ENCODE measurements at regions not wholly inside any gene's neighbourhood (a gene's known extent, or its start where the extent isn't known, plus 50 kb on each side); places are given as distances from the start of the nearest gene placed in this dataset.

DNA sequence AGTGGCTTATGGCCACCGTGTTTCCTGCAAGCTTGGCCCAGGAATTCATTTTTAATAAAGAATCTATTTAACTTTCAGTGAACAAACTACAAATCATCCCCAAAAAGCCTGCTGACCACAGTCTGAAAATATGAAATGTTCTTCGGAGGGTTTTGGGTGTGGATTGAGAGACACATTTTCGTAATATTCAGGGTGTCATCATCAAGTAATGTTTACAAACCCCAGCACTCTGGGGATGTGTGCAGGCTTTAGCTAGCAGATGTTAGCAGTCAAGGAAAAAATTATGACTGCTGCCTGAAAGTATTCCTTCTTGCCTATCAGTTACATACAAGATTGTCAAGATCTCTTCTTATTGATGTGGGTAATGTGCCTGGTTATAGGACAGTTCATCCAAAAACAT lies 143.9 kb upstream of the FN1 start:
- no peak for DNase-seq (ENCODE audit: low read depth in 1 of 2, low spot score in 1 of 2)
- in situ Hi-C loops (cut with HindIII; ENCODE audit: low pct_unique_long_range_greater_than_20kb, low sequenced_read_pairs) = no loop called here
- TF ChIP-seq JUND (IDR thresholded peaks at IDR 0.05; ENCODE audit: low read depth) = no peak

DNA sequence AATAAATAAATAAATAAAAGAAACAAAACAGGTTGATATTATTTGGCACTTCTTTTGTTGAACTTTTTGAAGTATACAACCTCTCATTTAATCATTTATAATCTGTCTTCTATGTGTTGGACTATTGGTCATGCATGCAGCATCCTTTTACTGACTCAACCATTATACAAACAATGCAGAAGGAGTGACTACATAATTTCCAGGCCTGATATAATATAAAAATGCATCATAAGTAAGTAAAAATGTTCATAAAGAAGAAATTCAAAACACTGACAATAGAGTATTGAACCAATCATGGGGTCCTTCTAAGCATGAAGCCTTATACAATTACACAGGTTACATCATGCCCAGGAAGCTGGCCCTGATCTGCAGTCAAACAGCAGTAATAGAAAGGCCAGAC lies 141.5 kb upstream of the FN1 start:
- DNase-seq (ENCODE audit: low read depth in 1 of 2, low spot score in 1 of 2) = no peak
- in situ Hi-C loops (cut with HindIII; ENCODE audit: low pct_unique_long_range_greater_than_20kb, low sequenced_read_pairs) = no loop called here
- no peak for TF ChIP-seq JUND (IDR thresholded peaks at IDR 0.05; ENCODE audit: low read depth)

DNA sequence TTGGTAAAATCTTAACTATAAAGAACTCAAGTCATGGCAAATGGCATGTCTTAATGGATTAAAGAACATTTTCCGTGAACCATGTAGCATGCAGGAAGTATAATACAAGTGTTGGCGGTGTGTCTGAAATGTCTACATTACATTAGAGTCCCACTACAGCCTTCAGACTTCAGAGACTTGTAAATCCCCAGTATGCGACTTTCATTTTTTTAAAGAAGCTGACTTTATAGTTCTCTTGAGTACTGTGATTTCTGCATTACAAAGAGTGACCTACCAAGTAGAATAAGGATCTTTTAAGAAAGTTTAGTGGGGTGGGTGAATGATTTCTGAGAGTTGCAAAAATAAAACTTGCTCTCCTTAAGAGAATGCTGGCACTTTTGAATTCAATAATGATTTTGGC lies 140.7 kb upstream of the FN1 start:
- DNase-seq (ENCODE audit: low read depth in 1 of 2, low spot score in 1 of 2) = no peak
- no peak for TF ChIP-seq JUND (IDR thresholded peaks at IDR 0.05; ENCODE audit: low read depth)

DNA sequence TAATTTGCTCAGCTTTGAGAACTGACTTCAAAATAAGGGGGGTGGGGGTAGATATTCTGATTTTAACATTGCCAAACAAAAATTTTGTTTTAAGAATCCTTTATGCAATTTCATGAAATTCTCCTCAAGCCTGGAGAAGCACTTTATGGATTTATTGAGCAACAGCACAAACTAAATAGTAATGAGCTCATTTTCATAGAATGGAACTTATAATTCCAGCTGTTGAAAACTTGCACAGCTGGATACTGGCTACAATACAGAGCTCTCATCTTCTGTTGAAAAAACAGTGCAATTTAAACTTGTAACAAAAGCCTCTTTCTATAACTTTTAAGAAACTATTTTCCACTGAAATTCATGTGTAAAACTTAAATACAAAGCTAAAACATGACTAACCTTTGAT lies 137.6 kb upstream of the FN1 start:
- in situ Hi-C loops (cut with HindIII; ENCODE audit: low pct_unique_long_range_greater_than_20kb, low sequenced_read_pairs) = no loop called here
- TF ChIP-seq JUND (IDR thresholded peaks at IDR 0.05; ENCODE audit: low read depth) = no peak
- DNase-seq (ENCODE audit: low read depth in 1 of 2, low spot score in 1 of 2) = no peak

More for the DNA sequence above, 140.7 kb upstream of the FN1 start:
- in situ Hi-C loops (cut with HindIII; ENCODE audit: low pct_unique_long_range_greater_than_20kb, low sequenced_read_pairs) = no loop called here

GRCh38 chr2:215572341-215572848 lies 136.5 kb upstream of the FN1 start:
- in situ Hi-C loops (cut with HindIII; ENCODE audit: low pct_unique_long_range_greater_than_20kb, low sequenced_read_pairs) = no loop called here
- no peak for TF ChIP-seq JUND (IDR thresholded peaks at IDR 0.05; ENCODE audit: low read depth)
- no peak for DNase-seq (ENCODE audit: low read depth in 1 of 2, low spot score in 1 of 2)

- no peak for DNase-seq (ENCODE audit: low read depth in 1 of 2, low spot score in 1 of 2)
- in situ Hi-C loops (cut with HindIII; ENCODE audit: low pct_unique_long_range_greater_than_20kb, low sequenced_read_pairs) = no loop called here
- TF ChIP-seq JUND (IDR thresholded peaks at IDR 0.05; ENCODE audit: low read depth) = no peak
Measured at GRCh38 chr2:215571689-215572088, 135.8 kb upstream of the FN1 start.

DNA sequence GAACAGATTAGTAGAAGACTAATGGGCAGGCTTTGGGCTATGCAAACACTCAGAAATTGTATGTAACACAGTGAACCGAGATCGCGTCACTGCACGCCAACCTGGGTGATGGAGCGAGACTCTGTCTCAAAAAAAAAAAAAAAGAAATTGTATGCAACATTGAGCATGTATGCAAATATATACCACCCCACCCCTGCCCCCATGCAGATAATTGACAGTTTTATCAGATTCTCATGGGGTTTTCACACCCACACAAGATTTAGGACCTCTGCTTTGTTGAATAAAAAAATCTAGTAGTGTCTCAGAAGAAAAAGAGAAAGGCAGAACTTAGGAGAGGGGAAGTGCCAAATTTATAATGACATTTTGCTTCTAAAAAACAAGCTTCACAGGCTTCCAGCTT lies 131.6 kb upstream of the FN1 start:
- TF ChIP-seq JUND (IDR thresholded peaks at IDR 0.05; ENCODE audit: low read depth) = no peak
- in situ Hi-C loops (cut with HindIII; ENCODE audit: low pct_unique_long_range_greater_than_20kb, low sequenced_read_pairs) = no loop called here
- DNase-seq (ENCODE audit: low read depth in 1 of 2, low spot score in 1 of 2) = no peak

GRCh38 chr2:215565897-215566296 lies 130.0 kb upstream of the FN1 start:
- TF ChIP-seq JUND (IDR thresholded peaks at IDR 0.05; ENCODE audit: low read depth) = no peak
- in situ Hi-C loops (cut with HindIII; ENCODE audit: low pct_unique_long_range_greater_than_20kb, low sequenced_read_pairs) = no loop called here
- no peak for DNase-seq (ENCODE audit: low read depth in 1 of 2, low spot score in 1 of 2)

DNA sequence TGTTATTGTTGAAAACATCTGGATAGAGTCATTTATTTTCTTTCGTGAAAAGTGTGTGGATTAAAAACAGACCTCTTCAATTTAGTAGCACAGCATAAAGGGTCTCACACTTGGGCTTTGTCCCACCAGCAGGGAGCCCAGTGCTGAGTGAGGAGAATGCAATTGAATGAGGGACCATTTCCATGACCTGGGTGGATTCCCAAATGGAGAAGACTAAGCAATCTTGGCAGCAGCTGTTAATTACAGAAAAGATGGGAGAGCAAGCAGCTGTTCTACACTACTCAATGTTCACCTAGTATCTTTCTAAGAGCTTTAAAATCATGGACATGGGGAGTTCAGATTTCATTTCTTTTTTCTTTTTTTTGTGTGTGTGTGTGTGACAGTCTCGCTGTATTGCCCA lies 121.8 kb upstream of the FN1 start:
- in situ Hi-C loops (cut with HindIII; ENCODE audit: low pct_unique_long_range_greater_than_20kb, low sequenced_read_pairs) = no loop called here
- no peak for TF ChIP-seq JUND (IDR thresholded peaks at IDR 0.05; ENCODE audit: low read depth)
- no peak for DNase-seq (ENCODE audit: low read depth in 1 of 2, low spot score in 1 of 2)

- no peak for TF ChIP-seq JUND (IDR thresholded peaks at IDR 0.05; ENCODE audit: low read depth)
- DNase-seq (ENCODE audit: low read depth in 1 of 2, low spot score in 1 of 2) = no peak
- in situ Hi-C loops (cut with HindIII; ENCODE audit: low pct_unique_long_range_greater_than_20kb, low sequenced_read_pairs) = no loop called here
Measured at GRCh38 chr2:215556979-215557378, 121.1 kb upstream of the FN1 start.

DNA sequence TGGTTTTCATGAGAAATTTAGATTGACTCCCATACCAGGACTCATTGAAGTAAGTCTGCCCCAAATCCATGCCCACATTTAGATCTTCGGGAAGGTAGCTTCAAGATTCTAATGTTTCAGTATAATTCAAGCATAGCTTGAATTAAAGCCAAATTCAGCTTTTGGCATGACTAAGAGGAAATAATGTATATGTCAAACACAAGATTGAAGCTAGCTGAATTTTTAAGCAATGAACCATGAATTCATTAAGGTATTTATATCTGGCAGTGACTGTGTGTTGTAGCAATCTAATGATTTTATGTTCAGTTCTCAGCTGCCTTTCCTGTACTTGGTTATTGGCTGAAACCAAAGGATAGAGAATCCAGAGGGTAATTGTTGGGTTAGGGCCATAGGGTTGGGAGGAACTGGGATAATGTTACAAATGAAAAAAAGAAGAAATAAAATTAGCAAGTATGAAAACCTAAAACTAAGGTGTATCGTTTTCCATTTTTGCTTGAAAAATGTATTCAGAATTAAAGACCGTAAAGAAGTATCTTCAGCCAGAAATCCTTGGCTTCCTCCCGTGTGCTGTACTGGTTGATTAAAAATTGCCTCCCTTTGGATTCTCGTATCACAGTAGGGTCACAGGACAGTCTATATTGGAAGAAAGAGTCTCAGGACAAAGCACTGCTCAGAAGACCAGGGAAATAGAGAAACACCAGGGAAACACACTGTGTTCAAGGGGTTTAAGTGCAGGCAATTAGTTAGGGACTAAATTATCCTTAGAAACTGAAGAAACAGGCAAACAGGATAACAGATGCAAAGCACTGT lies 119.0 kb upstream of the FN1 start:
- DNase-seq (ENCODE audit: low read depth in 1 of 2, low spot score in 1 of 2) = no peak
- no peak for TF ChIP-seq JUND (IDR thresholded peaks at IDR 0.05; ENCODE audit: low read depth)

DNA sequence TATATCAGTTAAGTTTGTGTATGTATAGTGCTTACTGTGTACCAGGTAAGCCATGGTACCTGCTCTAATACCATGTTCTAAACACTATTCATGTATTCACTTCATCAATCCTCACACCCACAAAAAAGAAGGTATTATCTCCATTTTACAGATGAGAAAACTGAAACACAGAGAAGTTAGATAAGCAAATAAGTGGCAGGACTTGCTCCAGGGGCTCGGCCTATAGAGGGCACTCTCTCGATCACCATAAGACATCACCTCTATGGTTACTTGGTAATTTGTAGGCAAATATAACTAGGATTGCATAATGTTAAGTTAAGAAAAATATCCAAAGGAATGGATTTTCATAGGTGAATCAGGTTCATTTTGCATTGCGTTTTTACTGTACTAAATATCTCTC lies 118.1 kb upstream of the FN1 start:
- TF ChIP-seq JUND (IDR thresholded peaks at IDR 0.05; ENCODE audit: low read depth) = no peak
- in situ Hi-C loops (cut with HindIII; ENCODE audit: low pct_unique_long_range_greater_than_20kb, low sequenced_read_pairs) = no loop called here
- no peak for DNase-seq (ENCODE audit: low read depth in 1 of 2, low spot score in 1 of 2)

More for the DNA sequence above, 119.0 kb upstream of the FN1 start:
- in situ Hi-C loops (cut with HindIII; ENCODE audit: low pct_unique_long_range_greater_than_20kb, low sequenced_read_pairs) = no loop called here

DNA sequence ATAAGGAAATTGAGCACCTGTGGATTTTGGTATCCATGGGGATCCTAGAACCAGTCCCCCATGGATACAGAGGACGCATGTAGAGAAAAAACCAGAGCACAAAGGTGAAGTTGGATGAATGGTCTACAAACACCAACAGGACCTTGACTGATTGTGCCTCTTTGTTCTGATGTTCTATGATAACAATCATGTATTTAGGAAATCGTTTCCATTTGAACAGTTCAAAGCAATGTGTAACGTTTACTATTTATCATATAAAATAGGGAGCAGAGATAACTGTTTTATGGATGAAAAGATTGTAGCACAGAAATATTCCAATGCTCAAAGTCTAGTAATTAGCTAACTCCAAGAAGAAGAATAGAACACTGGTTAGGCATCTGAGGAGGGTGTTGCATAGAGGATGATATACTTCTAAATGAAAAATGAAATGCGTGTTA lies 116.3 kb upstream of the FN1 start:
- in situ Hi-C loops (cut with HindIII; ENCODE audit: low pct_unique_long_range_greater_than_20kb, low sequenced_read_pairs) = no loop called here
- no peak for DNase-seq (ENCODE audit: low read depth in 1 of 2, low spot score in 1 of 2)
- TF ChIP-seq JUND (IDR thresholded peaks at IDR 0.05; ENCODE audit: low read depth) = no peak

DNA sequence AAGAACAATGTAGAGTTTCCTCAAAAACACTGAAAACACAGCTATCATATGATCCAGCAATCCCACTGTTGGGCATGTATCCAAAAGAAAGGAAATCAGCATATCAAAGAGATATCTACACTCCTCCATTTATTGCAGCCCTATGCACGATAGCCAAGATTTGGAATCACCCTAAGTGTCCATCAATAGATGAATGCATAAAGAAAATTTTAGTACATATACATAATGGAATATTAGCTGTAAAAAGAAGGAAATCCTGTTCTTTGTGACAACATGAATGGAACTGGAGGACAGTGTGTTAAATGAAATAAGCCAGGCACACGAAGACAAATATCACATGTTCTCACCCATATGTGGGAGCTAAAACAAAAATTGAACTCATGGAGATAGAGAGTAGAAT lies 114.5 kb upstream of the FN1 start:
- DNase-seq (ENCODE audit: low read depth in 1 of 2, low spot score in 1 of 2) = no peak
- in situ Hi-C loops (cut with HindIII; ENCODE audit: low pct_unique_long_range_greater_than_20kb, low sequenced_read_pairs) = no loop called here
- TF ChIP-seq JUND (IDR thresholded peaks at IDR 0.05; ENCODE audit: low read depth) = no peak

Data from T47D (cell line).